ENCODE measurements at regions not wholly inside any gene's neighbourhood (a gene's known extent, or its start where the extent isn't known, plus 50 kb on each side); places are given as distances from the start of the nearest gene placed in this dataset.

GRCh38 chr18:76255070-76255683 is 239.9 kb downstream of the ZNF516 start:
- DNase-seq (ENCODE audit: low read depth) = peak; percentile 28

- DNase-seq (ENCODE audit: low read depth) = no peak
Observed at GRCh38 chr18:76252880-76253279, 242.2 kb downstream of the ZNF516 start.

- no peak for DNase-seq (ENCODE audit: low read depth)
Observed at GRCh38 chr18:76252139-76252538, 242.9 kb downstream of the ZNF516 start.

GRCh38 chr18:76251691-76252090 is 243.4 kb downstream of the ZNF516 start:
- DNase-seq (ENCODE audit: low read depth) = no peak

- DNase-seq (ENCODE audit: low read depth) = no peak
Observed at GRCh38 chr18:76246590-76246989, 248.5 kb downstream of the ZNF516 start.

- DNase-seq (ENCODE audit: low read depth) = no peak
Observed at GRCh38 chr18:76234676-76235060, 260.4 kb downstream of the ZNF516 start.

GRCh38 chr18:76233876-76234675 is 261.0 kb downstream of the ZNF516 start:
- DNase-seq (ENCODE audit: low read depth) = no peak

GRCh38 chr18:76233406-76233805 is 261.6 kb downstream of the ZNF516 start:
- no peak for DNase-seq (ENCODE audit: low read depth)

GRCh38 chr18:76232779-76233178 is 262.3 kb downstream of the ZNF516 start:
- no peak for DNase-seq (ENCODE audit: low read depth)

- DNase-seq (ENCODE audit: low read depth) = no peak
Observed at GRCh38 chr18:76232010-76232409, 263.0 kb downstream of the ZNF516 start.

GRCh38 chr18:76231402-76231801 is 263.6 kb downstream of the ZNF516 start:
- no peak for DNase-seq (ENCODE audit: low read depth)

- no peak for DNase-seq (ENCODE audit: low read depth)
Observed at GRCh38 chr18:76230791-76231190, 264.3 kb downstream of the ZNF516 start.

GRCh38 chr18:76228716-76229115 is 266.3 kb downstream of the ZNF516 start:
- DNase-seq (ENCODE audit: low read depth) = no peak

GRCh38 chr18:76227759-76228158 is 267.3 kb downstream of the ZNF516 start:
- no peak for DNase-seq (ENCODE audit: low read depth)

- no peak for DNase-seq (ENCODE audit: low read depth)
Observed at GRCh38 chr18:76223403-76223802, 271.6 kb downstream of the ZNF516 start.

- no peak for DNase-seq (ENCODE audit: low read depth)
Observed at GRCh38 chr18:76219023-76219422, 276.0 kb downstream of the ZNF516 start.

- no peak for DNase-seq (ENCODE audit: low read depth)
Observed at GRCh38 chr18:76216096-76216495, 278.9 kb downstream of the ZNF516 start.

GRCh38 chr18:76213991-76214390 is 281.1 kb downstream of the ZNF516 start:
- DNase-seq (ENCODE audit: low read depth) = no peak

GRCh38 chr18:76212960-76213359 is 282.1 kb downstream of the ZNF516 start:
- no peak for DNase-seq (ENCODE audit: low read depth)

- DNase-seq (ENCODE audit: low read depth) = peak; percentile 30
Observed at GRCh38 chr18:76209597-76209996, 285.4 kb downstream of the ZNF516 start.

- DNase-seq (ENCODE audit: low read depth) = no peak
Observed at GRCh38 chr18:76208678-76209306, 286.2 kb downstream of the ZNF516 start.

- DNase-seq (ENCODE audit: low read depth) = no peak
Observed at GRCh38 chr18:76205906-76206305, 289.1 kb downstream of the ZNF516 start.

- no peak for DNase-seq (ENCODE audit: low read depth)
Observed at GRCh38 chr18:76203552-76203951, 291.5 kb downstream of the ZNF516 start.
